Endothelial cell of umbilical vein (primary cell): ENCODE measurements at regions not wholly inside any gene's neighbourhood (a gene's known extent, or its start where the extent isn't known, plus 50 kb on each side); places are given as distances from the start of the nearest gene placed in this dataset.

Source experiments
- BruUV-seq: library from RNA; stranded (reverse); fragments of 400-500 nt; replicated peaks from 2 replicates; lab custom pipeline; 2021; lab: Mats Ljungman, UMichigan
- CTCF ChIA-PET: fragments of 300-600, 350-600 bp; sonication (Branson Sonifier 250); formaldehyde crosslinking; loops from one replicate; lab custom pipeline; 2021; ENCODE audit warnings: antibody characterized with exemption, inconsistent platforms; lab: Charles Lee
- POLR2A ChIA-PET: fragments of 300-600, 350-600 bp; sonication (Branson Sonifier 250); formaldehyde crosslinking; loops from one replicate; lab custom pipeline; 2021; ENCODE audit warnings: antibody characterized with exemption, inconsistent platforms; lab: Charles Lee
- DNase-seq: peaks from one replicate; pipeline ENCODE4 v3.0.0-alpha.2; 2011; ENCODE audit warnings: low read depth, low spot score
- FAIRE-seq: peaks from 2 replicates; lab custom pipeline; 2011; peaks lifted over from hg19 to GRCh38; lab: Jason Lieb, UNC
- H2AFZ ChIP-seq: 2 replicates; pipeline ENCODE4 v1.6.0; 2012; ENCODE audit warnings: low read depth, low read length, control low read depth, inconsistent platforms
- H3K27ac ChIP-seq: 2 replicates; pipeline ENCODE4 v1.5.1; 2011; ENCODE audit warnings: low read depth, mild to moderate bottlenecking, control low read depth, low read length, moderate library complexity; ENCODE audit not compliant: insufficient read depth
- H3K27me3 ChIP-seq, 2 experiments: 2 replicates each; pipeline versions ENCODE4 v1.6.0 to v1.6.1; 2011; ENCODE audit warnings: low read length in 2 of 2, mixed read lengths in 1 of 2; ENCODE audit not compliant: control insufficient read depth in 2 of 2, insufficient read depth in 2 of 2
- H3K36me3 ChIP-seq, 2 experiments: 2 replicates in 1 of 2; 3 replicates in 1 of 2; pipeline ENCODE4 v1.5.1; 2011; ENCODE audit warnings: low read length in 2 of 2, mild to moderate bottlenecking in 1 of 2, moderate library complexity in 1 of 2; ENCODE audit not compliant: control insufficient read depth in 2 of 2, insufficient read depth in 2 of 2; ENCODE audit errors: extremely low read depth in 1 of 2
- H3K4me1 ChIP-seq: 3 replicates; pipeline ENCODE4 v1.5.1; 2011; ENCODE audit warnings: mild to moderate bottlenecking, low read length; ENCODE audit not compliant: control insufficient read depth, insufficient read depth; ENCODE audit errors: extremely low read depth
- H3K4me2 ChIP-seq: 2 replicates; pipeline ENCODE4 v1.6.1; 2011; ENCODE audit warnings: low read length, control low read depth, mixed read lengths; ENCODE audit not compliant: insufficient read depth
- H3K4me3 ChIP-seq, 3 experiments: fragments of 200-600 bp in 1 of 3; sonication (generic), shearing (Covaris generic) in 1 of 3; replicated peaks in 1 of 3; 2 replicates each; pipeline ENCODE4 v1.5.1; 2011 to 2016; ENCODE audit warnings: control low read depth in 3 of 3, low read length in 3 of 3, mild to moderate bottlenecking in 2 of 3, inconsistent platforms in 1 of 3, low read depth in 1 of 3, moderate library complexity in 1 of 3; ENCODE audit not compliant: insufficient read depth in 1 of 3
- H3K79me2 ChIP-seq: 2 replicates; pipeline ENCODE4 v1.6.0; 2012; ENCODE audit warnings: low read length, inconsistent platforms; ENCODE audit not compliant: control insufficient read depth, insufficient read depth
- H3K9ac ChIP-seq: replicated peaks from 2 replicates; pipeline ENCODE3; 2011; ENCODE audit warnings: low read length, control low read depth; ENCODE audit not compliant: insufficient read depth; ENCODE audit errors: extremely low read depth
- H3K9me1 ChIP-seq: replicated peaks from 3 replicates; pipeline ENCODE4 v1.6.0; 2011; ENCODE audit warnings: mild to moderate bottlenecking, low read length; ENCODE audit not compliant: control insufficient read depth, insufficient read depth; ENCODE audit errors: extremely low read depth
- H3K9me3 ChIP-seq: replicated peaks from 2 replicates; pipeline ENCODE4 v1.5.1; 2012; ENCODE audit warnings: low read length, inconsistent platforms; ENCODE audit not compliant: control insufficient read depth, insufficient read depth
- H4K20me1 ChIP-seq: replicated peaks from 2 replicates; pipeline ENCODE3; 2011; ENCODE audit warnings: mild to moderate bottlenecking, low read length; ENCODE audit not compliant: control insufficient read depth, insufficient read depth; ENCODE audit errors: extremely low read depth
- GATA2 ChIP-seq: IDR thresholded peaks from 2 replicates; pipeline ENCODE4 v1.7.0; 2011; ENCODE audit warnings: low read depth, mild to moderate bottlenecking, moderate library complexity, mixed read lengths, low read length; ENCODE audit not compliant: insufficient read length, insufficient read depth
- POLR2A ChIP-seq: IDR thresholded peaks from 2 replicates; pipeline ENCODE4 v1.6.1; 2012; ENCODE audit warnings: low read depth, mild to moderate bottlenecking, control low read depth, low read length
- dilution Hi-C: fragments of 300-500 bp; cut with MboI; formaldehyde crosslinking; loops from one replicate; pipeline ENCODE4 v1.15.0; 2019; ENCODE audit warnings: low sequenced_read_pairs; ENCODE audit not compliant: extremely low pct_ligation_motif_present
- intact Hi-C: fragments of 100-400 bp; cut with micrococcal nuclease; formaldehyde crosslinking; loops from one replicate; pipeline ENCODE4 v1.10.0; 2022
- TF ChIP-seq, protein P1 (sequence below), 2 donors: IDR thresholded peaks; 1 replicate in 1 of 2; 2 replicates in 1 of 2; pipeline ENCODE4 v1.5.1; 2011; ENCODE audit warnings: low read length in 2 of 2, mild to moderate bottlenecking in 2 of 2, moderate library complexity in 2 of 2, control low read depth in 1 of 2, inconsistent platforms in 1 of 2, low read depth in 1 of 2; ENCODE audit not compliant: insufficient read depth in 1 of 2; ENCODE audit errors: extremely low read depth in 1 of 2
- TF ChIP-seq, protein P2 (sequence below): IDR thresholded peaks from 2 replicates; pipeline ENCODE4 v1.6.1; 2011; ENCODE audit not compliant: insufficient read depth, insufficient read length

DNA sequence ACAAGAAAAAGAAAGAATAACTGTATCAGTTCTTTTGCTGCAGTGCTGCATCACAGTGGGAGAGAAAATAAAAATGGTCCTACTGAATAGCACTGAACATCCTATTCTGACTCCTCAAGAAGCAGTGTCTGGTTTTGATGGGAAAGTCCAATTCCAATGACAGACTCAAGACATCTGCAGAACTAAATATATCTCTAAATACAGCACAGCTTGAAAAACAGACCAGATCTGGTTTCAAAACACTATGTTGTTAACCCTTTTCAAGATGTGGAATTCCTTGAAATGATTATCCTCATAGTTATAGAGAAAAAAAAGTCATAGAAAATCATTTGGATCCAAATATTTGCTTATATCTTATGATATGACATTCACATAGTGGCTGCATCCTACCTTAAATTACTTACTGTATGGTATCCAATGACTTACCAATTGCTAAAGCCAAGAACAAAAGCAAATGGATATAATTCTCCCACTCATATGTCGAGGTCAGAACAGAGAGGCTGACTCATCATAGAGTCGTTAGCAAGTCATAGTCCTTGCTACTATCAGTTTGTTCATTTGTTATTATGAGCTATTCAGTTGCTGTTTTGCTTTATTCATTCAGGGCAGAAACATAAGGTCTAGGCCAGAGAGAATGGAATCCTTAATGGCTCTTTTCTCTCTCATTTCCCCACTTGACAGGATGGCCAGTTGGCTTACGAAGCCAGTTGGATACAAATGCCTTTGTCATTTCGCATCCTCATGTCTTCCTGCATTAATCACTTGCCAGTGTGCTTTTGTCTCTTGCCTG is 62.5 kb upstream of the ACVR2A start:
- no peak overlapping the region for H3K9ac ChIP-seq
- H3K9me1 ChIP-seq: no peaks in the 10 kb centered on the region
- ChIA-PET CTCF (no interaction called here), POLR2A (no interaction called here)
- H3K79me2 ChIP-seq: no peaks in the 10 kb centered on the region
- H4K20me1 ChIP-seq: no peaks in the 10 kb centered on the region
- no peaks in the 10 kb centered on the region for H3K9me3 ChIP-seq
- TF ChIP-seq GATA2: no peak
- TF ChIP-seq, protein P1, sequence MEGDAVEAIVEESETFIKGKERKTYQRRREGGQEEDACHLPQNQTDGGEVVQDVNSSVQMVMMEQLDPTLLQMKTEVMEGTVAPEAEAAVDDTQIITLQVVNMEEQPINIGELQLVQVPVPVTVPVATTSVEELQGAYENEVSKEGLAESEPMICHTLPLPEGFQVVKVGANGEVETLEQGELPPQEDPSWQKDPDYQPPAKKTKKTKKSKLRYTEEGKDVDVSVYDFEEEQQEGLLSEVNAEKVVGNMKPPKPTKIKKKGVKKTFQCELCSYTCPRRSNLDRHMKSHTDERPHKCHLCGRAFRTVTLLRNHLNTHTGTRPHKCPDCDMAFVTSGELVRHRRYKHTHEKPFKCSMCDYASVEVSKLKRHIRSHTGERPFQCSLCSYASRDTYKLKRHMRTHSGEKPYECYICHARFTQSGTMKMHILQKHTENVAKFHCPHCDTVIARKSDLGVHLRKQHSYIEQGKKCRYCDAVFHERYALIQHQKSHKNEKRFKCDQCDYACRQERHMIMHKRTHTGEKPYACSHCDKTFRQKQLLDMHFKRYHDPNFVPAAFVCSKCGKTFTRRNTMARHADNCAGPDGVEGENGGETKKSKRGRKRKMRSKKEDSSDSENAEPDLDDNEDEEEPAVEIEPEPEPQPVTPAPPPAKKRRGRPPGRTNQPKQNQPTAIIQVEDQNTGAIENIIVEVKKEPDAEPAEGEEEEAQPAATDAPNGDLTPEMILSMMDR (IDR thresholded peaks at IDR 0.05; ENCODE audit: extremely low read depth in 1 of 2, insufficient read depth in 1 of 2, low read depth in 1 of 2, low read length in 2 of 2): no peak
- no peaks in the 10 kb centered on the region for H3K36me3 ChIP-seq
- no peak overlapping the region for H3K27ac ChIP-seq
- DNase-seq (no peak), FAIRE-seq (no peak)
- H3K4me3 ChIP-seq: no peak overlapping the region
- intact Hi-C loops (no loop called here), dilution Hi-C loops (no loop called here)
- no peak overlapping the region for H2AFZ ChIP-seq
- no peaks in the 10 kb centered on the region for H3K27me3 ChIP-seq
- BruUV-seq: no TSS peak
- no peaks in the 10 kb centered on the region for H3K4me1 ChIP-seq
- no peak overlapping the region for H3K4me2 ChIP-seq

DNA sequence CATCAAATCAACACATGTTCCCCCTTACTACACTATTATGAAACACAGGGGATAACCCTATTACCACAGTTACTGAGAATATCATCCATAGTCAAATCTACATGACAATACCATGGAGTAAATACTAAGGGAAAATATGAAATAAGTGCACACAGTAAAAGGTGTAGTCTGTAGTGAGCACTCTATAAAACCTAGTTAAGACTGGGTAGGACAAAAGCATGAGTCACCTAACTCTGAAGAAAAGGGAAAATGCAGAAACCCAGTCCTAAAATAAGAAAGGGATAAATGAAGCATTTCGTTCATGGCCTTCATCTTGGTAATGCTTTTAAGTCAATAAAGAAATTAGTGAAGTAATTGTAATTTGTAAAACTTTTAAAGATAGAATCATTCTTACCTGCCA is 65.4 kb upstream of the ACVR2A start:
- no peak for DNase-seq
- Histone ChIP-seq H3K4me3 (no peak overlapping the region), H3K36me3 (no peaks in the 10 kb centered on the region), H3K27ac (no peak overlapping the region), H3K9ac (no peak overlapping the region), H4K20me1 (no peaks in the 10 kb centered on the region), H3K9me3 (no peaks in the 10 kb centered on the region), H3K9me1 (no peaks in the 10 kb centered on the region), H3K27me3 (no peaks in the 10 kb centered on the region), H3K4me1 (no peaks in the 10 kb centered on the region), H3K4me2 (no peak overlapping the region), H2AFZ (no peak overlapping the region), H3K79me2 (no peaks in the 10 kb centered on the region)
- CTCF ChIA-PET: no interaction called here
- BruUV-seq: no TSS peak
- intact Hi-C loops (no loop called here), dilution Hi-C loops (no loop called here)
- TF ChIP-seq, protein P2, sequence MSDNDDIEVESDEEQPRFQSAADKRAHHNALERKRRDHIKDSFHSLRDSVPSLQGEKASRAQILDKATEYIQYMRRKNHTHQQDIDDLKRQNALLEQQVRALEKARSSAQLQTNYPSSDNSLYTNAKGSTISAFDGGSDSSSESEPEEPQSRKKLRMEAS: no peak
- no peak for TF ChIP-seq POLR2A
- FAIRE-seq: no peak
- POLR2A ChIA-PET: no interaction called here
